ENCODE measurements at regions not wholly inside any gene's neighbourhood (a gene's known extent, or its start where the extent isn't known, plus 50 kb on each side); places are given as distances from the start of the nearest gene placed in this dataset.

DNA sequence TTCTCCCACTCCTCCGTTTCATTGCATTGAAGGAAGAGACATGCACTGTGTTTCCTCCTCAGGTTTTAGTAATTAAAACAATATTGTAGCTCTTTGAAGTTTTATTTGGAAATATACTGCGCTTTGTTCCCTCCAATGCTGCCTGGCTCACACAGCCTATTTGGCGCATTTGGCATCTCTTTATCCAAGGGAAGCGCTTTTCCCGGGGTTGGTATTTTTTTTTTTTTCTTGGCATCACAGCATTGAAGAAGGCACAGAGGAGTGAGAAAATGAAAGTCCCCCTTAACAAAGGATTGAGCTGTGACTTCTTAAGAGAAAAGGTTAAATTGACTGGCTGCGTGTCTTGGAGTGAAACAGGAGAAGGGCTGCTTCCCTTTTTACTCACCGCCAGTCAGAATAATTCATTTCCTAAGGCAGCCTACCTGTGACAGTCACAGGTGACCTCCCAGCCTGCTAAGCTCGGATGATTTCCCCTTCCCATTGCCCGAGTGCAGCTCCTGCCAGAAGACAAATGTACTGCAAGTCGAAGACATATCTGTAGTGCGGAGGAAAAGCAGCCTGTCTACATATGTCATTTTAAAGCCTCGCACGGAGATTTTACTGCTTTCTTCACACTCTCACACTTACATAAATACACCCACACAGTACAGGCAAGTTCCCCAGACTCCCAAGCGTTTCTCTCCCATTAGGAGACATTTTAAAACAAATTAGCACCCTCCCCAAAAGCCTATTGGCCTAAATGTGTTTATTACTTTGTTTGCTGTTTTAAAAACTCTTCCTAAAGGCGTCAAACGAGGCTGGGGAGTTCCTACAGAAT lies 665.5 kb upstream of the ZNF608 start:
- peak overlapping the region; percentile 88 for H3K27ac ChIP-seq (ENCODE audit: control insufficient read depth, insufficient read depth)
- ChIA-PET CTCF (interaction anchor here (1.2 kb wide), 1 partner anchor 9 kb away, joined by 3 read pairs; no protein-coding TSS in a partner anchor), RAD21 (ENCODE audit: unreplicated experiment) (interaction anchor here (0.7 to 2.6 kb wide), 4 partner anchors 476 to 663 kb away, joined by 3 to 10 read pairs (median 4); no protein-coding TSS in a partner anchor), SMC1A (ENCODE audit: uncharacterized antibody, unreplicated experiment) (interaction anchor here (1.1 to 1.4 kb wide), 4 partner anchors 49 to 1740 kb away, joined by 3 to 4 read pairs (median 3); no protein-coding TSS in a partner anchor), POLR2A (interaction anchor here (0.6 to 0.7 kb wide), 2 partner anchors 613 to 1035 kb away, joined by 3 read pairs; no protein-coding TSS in a partner anchor)
- peak overlapping the region; percentile 51 for H3K4me3 ChIP-seq
- BruUV-seq (replicated peaks): no TSS peak
- H3K4me1 ChIP-seq (ENCODE audit: control insufficient read depth, insufficient read depth, low read length): peaks cover 43% of the 10 kb centered on the region
- peaks cover 4% of the 10 kb centered on the region; the same call in 1 of the 3 replicates for H3K9me3 ChIP-seq (replicated peaks; ENCODE audit: control insufficient read depth, insufficient read depth, low read length)
- no peaks in the 10 kb centered on the region for H3K79me2 ChIP-seq (ENCODE audit: control insufficient read depth, insufficient read depth, low read length)
- intact Hi-C loops (cut with micrococcal nuclease; ENCODE audit: unreplicated experiment) (loop anchor here (1.0 to 10.0 kb wide), 5 partner anchors 155 to 757 kb away; no protein-coding TSS in a partner anchor), in situ Hi-C loops (cut with MboI) (loop anchor here (10.0 kb wide), 1 partner anchor 477 kb away; no protein-coding TSS in a partner anchor)
- H3K36me3 ChIP-seq (ENCODE audit: control insufficient read depth in 2 of 2, insufficient read depth in 2 of 2, low read length in 1 of 2): no peaks in the 10 kb centered on the region
- H2AFZ ChIP-seq (ENCODE audit: control insufficient read depth, low read depth, low read length): peak overlapping the region; percentile 52
- peak overlapping the region; percentile 63 for H3K9ac ChIP-seq (ENCODE audit: control insufficient read depth, insufficient read depth, low read length)
- whole genome bisulfite sequencing (ENCODE audit: insufficient coverage, insufficient replicate concordance, low lambda C conversion rate, missing lambda C conversion rate): 18% methylated on average over 16 of the region's 16 CpGs
- DNase-seq (ENCODE audit: low read depth, low spot score) (peak; percentile 57), FAIRE-seq (peak; percentile 68), ATAC-seq (peak; percentile 74)
- no peaks in the 10 kb centered on the region for H3K27me3 ChIP-seq (replicated peaks in 1 of 2; ENCODE audit: control insufficient read depth in 2 of 2, insufficient read depth in 2 of 2, low read length in 1 of 2)
- H4K20me1 ChIP-seq (ENCODE audit: control insufficient read depth, insufficient read depth): no peaks in the 10 kb centered on the region
- peak overlapping the region; percentile 93 for H3K4me2 ChIP-seq (ENCODE audit: control insufficient read depth, insufficient read depth)
- TF ChIP-seq RAD21 (IDR thresholded peaks at IDR 0.05; ENCODE audit: insufficient read depth, low read depth, low read length) (peak; percentile 51), NFIC (IDR thresholded peaks at IDR 0.05; ENCODE audit: low read depth, low read length) (peak; percentile 13; the same call in 1 of the 2 replicates), CREM (IDR thresholded peaks at IDR 0.05; ENCODE audit: low read depth) (peak; percentile 50; the same call in 1 of the 2 replicates), NFYB (IDR thresholded peaks at IDR 0.05; ENCODE audit: insufficient read depth, low read depth, low read length) (no peak), YY1 (IDR thresholded peaks at IDR 0.05; ENCODE audit: low read depth, low read length) (no peak; the same call in 1 of the 2 replicates), RFX5 (IDR thresholded peaks at IDR 0.05; ENCODE audit: low read depth, low read length) (no peak), SMC3 (IDR thresholded peaks at IDR 0.05; ENCODE audit: borderline replicate concordance, low read length) (no peak; the same call in 1 of the 2 replicates), TARDBP (IDR thresholded peaks at IDR 0.05; ENCODE audit: borderline replicate concordance) (no peak), CBX5 (IDR thresholded peaks at IDR 0.05; ENCODE audit: low read depth) (peak; percentile 8; the same call in 1 of the 2 replicates), TBL1XR1 (IDR thresholded peaks at IDR 0.05; ENCODE audit: low read depth, low read length) (no peak; the same call in 1 of the 2 replicates), PAX5 (IDR thresholded peaks at IDR 0.05; ENCODE audit: borderline replicate concordance, low read depth, low read length) (peak; percentile 93), ETV6 (conservative IDR thresholded peaks at IDR 0.05 in 1 of 2, IDR thresholded peaks at IDR 0.05 in 1 of 2; ENCODE audit: borderline replicate concordance in 1 of 2, low read depth in 1 of 2) (peak in 1 of 2 experiments; percentile 62; a peak in 1 of 4 replicates), RELA (IDR thresholded peaks at IDR 0.05; ENCODE audit: borderline replicate concordance, partially characterized antibody) (no peak)
- TF ChIP-seq, protein P1, sequence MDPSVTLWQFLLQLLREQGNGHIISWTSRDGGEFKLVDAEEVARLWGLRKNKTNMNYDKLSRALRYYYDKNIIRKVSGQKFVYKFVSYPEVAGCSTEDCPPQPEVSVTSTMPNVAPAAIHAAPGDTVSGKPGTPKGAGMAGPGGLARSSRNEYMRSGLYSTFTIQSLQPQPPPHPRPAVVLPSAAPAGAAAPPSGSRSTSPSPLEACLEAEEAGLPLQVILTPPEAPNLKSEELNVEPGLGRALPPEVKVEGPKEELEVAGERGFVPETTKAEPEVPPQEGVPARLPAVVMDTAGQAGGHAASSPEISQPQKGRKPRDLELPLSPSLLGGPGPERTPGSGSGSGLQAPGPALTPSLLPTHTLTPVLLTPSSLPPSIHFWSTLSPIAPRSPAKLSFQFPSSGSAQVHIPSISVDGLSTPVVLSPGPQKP (IDR thresholded peaks at IDR 0.05; ENCODE audit: low read depth, low read length): no peak
- TF ChIP-seq, protein P2, sequence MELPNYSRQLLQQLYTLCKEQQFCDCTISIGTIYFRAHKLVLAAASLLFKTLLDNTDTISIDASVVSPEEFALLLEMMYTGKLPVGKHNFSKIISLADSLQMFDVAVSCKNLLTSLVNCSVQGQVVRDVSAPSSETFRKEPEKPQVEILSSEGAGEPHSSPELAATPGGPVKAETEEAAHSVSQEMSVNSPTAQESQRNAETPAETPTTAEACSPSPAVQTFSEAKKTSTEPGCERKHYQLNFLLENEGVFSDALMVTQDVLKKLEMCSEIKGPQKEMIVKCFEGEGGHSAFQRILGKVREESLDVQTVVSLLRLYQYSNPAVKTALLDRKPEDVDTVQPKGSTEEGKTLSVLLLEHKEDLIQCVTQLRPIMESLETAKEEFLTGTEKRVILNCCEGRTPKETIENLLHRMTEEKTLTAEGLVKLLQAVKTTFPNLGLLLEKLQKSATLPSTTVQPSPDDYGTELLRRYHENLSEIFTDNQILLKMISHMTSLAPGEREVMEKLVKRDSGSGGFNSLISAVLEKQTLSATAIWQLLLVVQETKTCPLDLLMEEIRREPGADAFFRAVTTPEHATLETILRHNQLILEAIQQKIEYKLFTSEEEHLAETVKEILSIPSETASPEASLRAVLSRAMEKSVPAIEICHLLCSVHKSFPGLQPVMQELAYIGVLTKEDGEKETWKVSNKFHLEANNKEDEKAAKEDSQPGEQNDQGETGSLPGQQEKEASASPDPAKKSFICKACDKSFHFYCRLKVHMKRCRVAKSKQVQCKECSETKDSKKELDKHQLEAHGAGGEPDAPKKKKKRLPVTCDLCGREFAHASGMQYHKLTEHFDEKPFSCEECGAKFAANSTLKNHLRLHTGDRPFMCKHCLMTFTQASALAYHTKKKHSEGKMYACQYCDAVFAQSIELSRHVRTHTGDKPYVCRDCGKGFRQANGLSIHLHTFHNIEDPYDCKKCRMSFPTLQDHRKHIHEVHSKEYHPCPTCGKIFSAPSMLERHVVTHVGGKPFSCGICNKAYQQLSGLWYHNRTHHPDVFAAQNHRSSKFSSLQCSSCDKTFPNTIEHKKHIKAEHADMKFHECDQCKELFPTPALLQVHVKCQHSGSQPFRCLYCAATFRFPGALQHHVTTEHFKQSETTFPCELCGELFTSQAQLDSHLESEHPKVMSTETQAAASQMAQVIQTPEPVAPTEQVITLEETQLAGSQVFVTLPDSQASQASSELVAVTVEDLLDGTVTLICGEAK (IDR thresholded peaks at IDR 0.05; ENCODE audit: borderline replicate concordance): no peak
- TF ChIP-seq, protein P3, sequence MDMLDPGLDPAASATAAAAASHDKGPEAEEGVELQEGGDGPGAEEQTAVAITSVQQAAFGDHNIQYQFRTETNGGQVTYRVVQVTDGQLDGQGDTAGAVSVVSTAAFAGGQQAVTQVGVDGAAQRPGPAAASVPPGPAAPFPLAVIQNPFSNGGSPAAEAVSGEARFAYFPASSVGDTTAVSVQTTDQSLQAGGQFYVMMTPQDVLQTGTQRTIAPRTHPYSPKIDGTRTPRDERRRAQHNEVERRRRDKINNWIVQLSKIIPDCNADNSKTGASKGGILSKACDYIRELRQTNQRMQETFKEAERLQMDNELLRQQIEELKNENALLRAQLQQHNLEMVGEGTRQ (IDR thresholded peaks at IDR 0.05; ENCODE audit: borderline replicate concordance, low read depth, low read length): no peak

All from GM12878 (cell line).